Right lobe of liver (tissue), 4 donors: ENCODE measurements at regions not wholly inside any gene's neighbourhood (a gene's known extent, or its start where the extent isn't known, plus 50 kb on each side); places are given as distances from the start of the nearest gene placed in this dataset.

Experiments used
- POLR2A ChIP-seq: fragments of 450-650 bp; IDR thresholded peaks from one replicate; pipeline ENCODE4 v1.6.1; 2017; ENCODE audit warnings: antibody characterized with exemption, mild to moderate bottlenecking
- TF ChIP-seq, protein P1 (sequence below), 4 donors: fragments of 200-600 bp in 3 of 4; fragments of 450-650 bp in 1 of 4; IDR thresholded peaks; one replicate each; pipeline versions ENCODE4 v1.5.1 to v1.8.0; 2016 to 2022; ENCODE audit warnings: antibody characterized with exemption in 4 of 4, mild to moderate bottlenecking in 2 of 4
- donor health status: DM: no; HTN: no; CAD: no.
- donor health status: DM: no; HTN: no; CAD: no.
- donor health status: DM: no; HTN: yes; CAD: no.

- TF ChIP-seq, protein P1, sequence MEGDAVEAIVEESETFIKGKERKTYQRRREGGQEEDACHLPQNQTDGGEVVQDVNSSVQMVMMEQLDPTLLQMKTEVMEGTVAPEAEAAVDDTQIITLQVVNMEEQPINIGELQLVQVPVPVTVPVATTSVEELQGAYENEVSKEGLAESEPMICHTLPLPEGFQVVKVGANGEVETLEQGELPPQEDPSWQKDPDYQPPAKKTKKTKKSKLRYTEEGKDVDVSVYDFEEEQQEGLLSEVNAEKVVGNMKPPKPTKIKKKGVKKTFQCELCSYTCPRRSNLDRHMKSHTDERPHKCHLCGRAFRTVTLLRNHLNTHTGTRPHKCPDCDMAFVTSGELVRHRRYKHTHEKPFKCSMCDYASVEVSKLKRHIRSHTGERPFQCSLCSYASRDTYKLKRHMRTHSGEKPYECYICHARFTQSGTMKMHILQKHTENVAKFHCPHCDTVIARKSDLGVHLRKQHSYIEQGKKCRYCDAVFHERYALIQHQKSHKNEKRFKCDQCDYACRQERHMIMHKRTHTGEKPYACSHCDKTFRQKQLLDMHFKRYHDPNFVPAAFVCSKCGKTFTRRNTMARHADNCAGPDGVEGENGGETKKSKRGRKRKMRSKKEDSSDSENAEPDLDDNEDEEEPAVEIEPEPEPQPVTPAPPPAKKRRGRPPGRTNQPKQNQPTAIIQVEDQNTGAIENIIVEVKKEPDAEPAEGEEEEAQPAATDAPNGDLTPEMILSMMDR (IDR thresholded peaks at IDR 0.05), result no peak
- TF ChIP-seq POLR2A, result no peak
Measured at GRCh38 chr16:5433587-5433986, 336.0 kb upstream of the EEF2KMT start.
